ENCODE measurements at regions not wholly inside any gene's neighbourhood (a gene's known extent, or its start where the extent isn't known, plus 50 kb on each side); places are given as distances from the start of the nearest gene placed in this dataset.

DNA sequence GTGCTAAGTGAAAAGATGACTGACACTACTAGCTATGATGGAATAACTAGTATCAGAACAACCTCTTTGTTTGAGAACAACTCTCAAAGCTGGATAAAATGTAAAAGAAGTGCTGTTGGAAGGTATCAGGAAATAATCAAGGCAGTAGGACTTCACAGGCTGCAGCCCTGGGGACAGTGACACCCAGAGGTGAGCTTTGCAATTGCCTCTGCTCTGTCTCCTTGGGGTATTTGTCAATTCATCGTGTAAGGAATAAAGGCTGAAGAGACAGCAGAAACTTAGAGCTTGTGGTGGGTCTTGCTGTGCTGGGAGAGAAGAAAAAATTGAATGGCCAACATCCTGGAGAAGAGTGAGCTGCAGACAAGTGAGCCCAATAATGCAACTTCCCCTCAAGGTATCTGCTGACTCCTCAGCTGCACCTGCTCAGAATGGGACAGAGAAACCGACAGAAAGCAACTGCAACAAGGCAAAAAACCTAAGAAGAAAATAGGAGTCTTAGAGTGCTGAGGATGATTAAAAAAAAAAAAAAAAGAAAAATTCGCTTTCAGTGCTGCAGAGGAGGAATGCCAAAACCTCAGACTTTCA, 141.1 kb downstream of the RCN1 start:
- no peak overlapping the region for H3K27ac ChIP-seq (ENCODE audit: extremely low read depth, low read depth, low read length)
- H3K4me1 ChIP-seq (ENCODE audit: control insufficient read depth, insufficient read depth, low read length), result no peaks in the 10 kb centered on the region
- no peaks in the 10 kb centered on the region for H3K9me3 ChIP-seq (ENCODE audit: control insufficient read depth, insufficient read depth, low read depth, low read length)
- no peaks in the 10 kb centered on the region for H3K36me3 ChIP-seq (ENCODE audit: control insufficient read depth in 2 of 2, insufficient read depth in 1 of 2, low read length in 2 of 2)
- no peak overlapping the region for H3K4me3 ChIP-seq (ENCODE audit: low read depth, low read length)
- TF ChIP-seq, protein P1, sequence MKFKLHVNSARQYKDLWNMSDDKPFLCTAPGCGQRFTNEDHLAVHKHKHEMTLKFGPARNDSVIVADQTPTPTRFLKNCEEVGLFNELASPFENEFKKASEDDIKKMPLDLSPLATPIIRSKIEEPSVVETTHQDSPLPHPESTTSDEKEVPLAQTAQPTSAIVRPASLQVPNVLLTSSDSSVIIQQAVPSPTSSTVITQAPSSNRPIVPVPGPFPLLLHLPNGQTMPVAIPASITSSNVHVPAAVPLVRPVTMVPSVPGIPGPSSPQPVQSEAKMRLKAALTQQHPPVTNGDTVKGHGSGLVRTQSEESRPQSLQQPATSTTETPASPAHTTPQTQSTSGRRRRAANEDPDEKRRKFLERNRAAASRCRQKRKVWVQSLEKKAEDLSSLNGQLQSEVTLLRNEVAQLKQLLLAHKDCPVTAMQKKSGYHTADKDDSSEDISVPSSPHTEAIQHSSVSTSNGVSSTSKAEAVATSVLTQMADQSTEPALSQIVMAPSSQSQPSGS (tag by site-specific recombination; IDR thresholded peaks at IDR 0.05; ENCODE audit: low read depth), result no peak
- TF ChIP-seq, protein P2, sequence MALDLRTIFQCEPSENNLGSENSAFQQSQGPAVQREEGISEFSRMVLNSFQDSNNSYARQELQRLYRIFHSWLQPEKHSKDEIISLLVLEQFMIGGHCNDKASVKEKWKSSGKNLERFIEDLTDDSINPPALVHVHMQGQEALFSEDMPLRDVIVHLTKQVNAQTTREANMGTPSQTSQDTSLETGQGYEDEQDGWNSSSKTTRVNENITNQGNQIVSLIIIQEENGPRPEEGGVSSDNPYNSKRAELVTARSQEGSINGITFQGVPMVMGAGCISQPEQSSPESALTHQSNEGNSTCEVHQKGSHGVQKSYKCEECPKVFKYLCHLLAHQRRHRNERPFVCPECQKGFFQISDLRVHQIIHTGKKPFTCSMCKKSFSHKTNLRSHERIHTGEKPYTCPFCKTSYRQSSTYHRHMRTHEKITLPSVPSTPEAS (tag by site-specific recombination; IDR thresholded peaks at IDR 0.05), result no peak
- TF ChIP-seq ZNF654 (tag by site-specific recombination; IDR thresholded peaks at IDR 0.05; ENCODE audit: low read depth), result 0 out of 2 replicates have a peak, but pooled peaks have one; percentile 12
- CTCF ChIA-PET, result interaction anchor here (0.5 to 1.9 kb wide), 34 partner anchors 9 to 1142 kb away, joined by 3 to 28 read pairs (median 4); no protein-coding TSS in a partner anchor
- POLR2A ChIA-PET, result no interaction called here

DNA sequence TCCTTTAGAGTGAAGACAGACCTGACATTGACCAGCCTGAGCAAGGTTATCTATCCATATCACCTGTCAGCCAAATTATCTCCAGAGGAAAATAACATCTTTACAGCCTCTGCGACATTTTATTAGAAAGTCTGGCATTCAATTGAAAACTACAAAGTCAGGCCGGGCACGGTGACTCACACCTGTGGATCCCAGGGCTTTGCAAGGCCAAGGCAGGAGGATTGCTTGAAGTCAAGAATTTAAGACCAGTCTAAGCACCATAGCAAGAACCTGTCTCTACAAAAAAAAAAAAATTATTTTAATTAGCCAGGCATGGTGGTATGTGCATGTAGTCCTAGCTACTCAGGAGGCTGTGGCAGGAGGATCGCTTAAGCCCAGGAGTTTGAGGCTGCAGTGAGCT, 141.6 kb downstream of the RCN1 start:
- Histone ChIP-seq H3K4me1 (ENCODE audit: control insufficient read depth, insufficient read depth, low read length) (no peaks in the 10 kb centered on the region), H3K9me3 (ENCODE audit: control insufficient read depth, insufficient read depth, low read depth, low read length) (no peaks in the 10 kb centered on the region), H3K36me3 (ENCODE audit: control insufficient read depth in 2 of 2, insufficient read depth in 1 of 2, low read length in 2 of 2) (no peaks in the 10 kb centered on the region), H3K27ac (ENCODE audit: extremely low read depth, low read depth, low read length) (no peak overlapping the region), H3K4me3 (ENCODE audit: low read depth, low read length) (no peak overlapping the region)
- TF ChIP-seq, protein P3, sequence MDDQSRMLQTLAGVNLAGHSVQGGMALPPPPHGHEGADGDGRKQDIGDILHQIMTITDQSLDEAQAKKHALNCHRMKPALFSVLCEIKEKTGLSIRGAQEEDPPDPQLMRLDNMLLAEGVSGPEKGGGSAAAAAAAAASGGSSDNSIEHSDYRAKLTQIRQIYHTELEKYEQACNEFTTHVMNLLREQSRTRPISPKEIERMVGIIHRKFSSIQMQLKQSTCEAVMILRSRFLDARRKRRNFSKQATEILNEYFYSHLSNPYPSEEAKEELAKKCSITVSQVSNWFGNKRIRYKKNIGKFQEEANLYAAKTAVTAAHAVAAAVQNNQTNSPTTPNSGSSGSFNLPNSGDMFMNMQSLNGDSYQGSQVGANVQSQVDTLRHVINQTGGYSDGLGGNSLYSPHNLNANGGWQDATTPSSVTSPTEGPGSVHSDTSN (CRISPR knock-in tag; IDR thresholded peaks at IDR 0.05), result no peak
- TF ChIP-seq SCRT2 (tag by site-specific recombination; IDR thresholded peaks at IDR 0.05), result 0 out of 2 replicates have a peak, but pooled peaks have one; percentile 10
- CTCF ChIA-PET, result interaction anchor here (0.5 to 1.9 kb wide), 31 partner anchors 10 to 1143 kb away, joined by 3 to 28 read pairs (median 5); no protein-coding TSS in a partner anchor
- POLR2A ChIA-PET, result no interaction called here

DNA sequence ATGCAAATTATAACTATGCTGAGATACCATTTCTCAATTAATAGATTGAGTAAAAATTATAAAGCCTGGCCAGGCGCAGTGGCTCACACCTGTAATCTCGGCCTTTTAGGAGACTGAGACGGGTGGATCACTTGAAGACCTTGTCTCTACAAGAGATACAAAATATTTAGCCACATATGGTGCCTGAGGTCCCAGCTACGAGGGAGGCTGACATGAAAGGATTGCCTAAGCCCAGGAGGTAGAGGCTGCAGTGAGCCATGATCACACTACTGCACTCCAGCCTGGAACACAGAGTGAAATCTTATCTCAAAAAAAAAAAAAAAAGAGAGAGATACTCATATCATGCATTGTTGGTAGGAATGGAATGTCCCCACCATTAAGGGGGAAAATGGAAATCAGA, 142.4 kb downstream of the RCN1 start:
- CTCF ChIA-PET, result interaction anchor here (0.6 to 1.9 kb wide), 4 partner anchors 9 to 71 kb away, joined by 5 to 28 read pairs (median 7); no protein-coding TSS in a partner anchor
- POLR2A ChIA-PET, result no interaction called here
- Histone ChIP-seq H3K4me1 (ENCODE audit: control insufficient read depth, insufficient read depth, low read length) (no peaks in the 10 kb centered on the region), H3K9me3 (ENCODE audit: control insufficient read depth, insufficient read depth, low read depth, low read length) (no peaks in the 10 kb centered on the region), H3K4me3 (ENCODE audit: low read depth, low read length) (no peak overlapping the region), H3K36me3 (ENCODE audit: control insufficient read depth in 2 of 2, insufficient read depth in 1 of 2, low read length in 2 of 2) (no peaks in the 10 kb centered on the region), H3K27ac (ENCODE audit: extremely low read depth, low read depth, low read length) (no peak overlapping the region)
- TF ChIP-seq ZBTB17 (tag by site-specific recombination; IDR thresholded peaks at IDR 0.05) (no peak), ZNF658 (tag by site-specific recombination; IDR thresholded peaks at IDR 0.05) (no peak), SALL2 (tag by site-specific recombination; IDR thresholded peaks at IDR 0.05; ENCODE audit: borderline replicate concordance) (no peak), ZNF121 (tag by site-specific recombination; IDR thresholded peaks at IDR 0.05) (no peak), ZNF792 (tag by site-specific recombination; IDR thresholded peaks at IDR 0.05) (no peak), GFI1B (tag by site-specific recombination; IDR thresholded peaks at IDR 0.05) (no peak), ZNF302 (tag by site-specific recombination; IDR thresholded peaks at IDR 0.05; ENCODE audit: low read depth) (no peak), ZNF132 (tag by site-specific recombination; IDR thresholded peaks at IDR 0.05; ENCODE audit: borderline replicate concordance) (no peak), ZNF112 (tag by site-specific recombination; IDR thresholded peaks at IDR 0.05) (no peak)
- TF ChIP-seq, protein P4, sequence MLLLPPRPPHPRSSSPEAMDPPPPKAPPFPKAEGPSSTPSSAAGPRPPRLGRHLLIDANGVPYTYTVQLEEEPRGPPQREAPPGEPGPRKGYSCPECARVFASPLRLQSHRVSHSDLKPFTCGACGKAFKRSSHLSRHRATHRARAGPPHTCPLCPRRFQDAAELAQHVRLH (tag by site-specific recombination; IDR thresholded peaks at IDR 0.05), result no peak
- TF ChIP-seq, protein P5, sequence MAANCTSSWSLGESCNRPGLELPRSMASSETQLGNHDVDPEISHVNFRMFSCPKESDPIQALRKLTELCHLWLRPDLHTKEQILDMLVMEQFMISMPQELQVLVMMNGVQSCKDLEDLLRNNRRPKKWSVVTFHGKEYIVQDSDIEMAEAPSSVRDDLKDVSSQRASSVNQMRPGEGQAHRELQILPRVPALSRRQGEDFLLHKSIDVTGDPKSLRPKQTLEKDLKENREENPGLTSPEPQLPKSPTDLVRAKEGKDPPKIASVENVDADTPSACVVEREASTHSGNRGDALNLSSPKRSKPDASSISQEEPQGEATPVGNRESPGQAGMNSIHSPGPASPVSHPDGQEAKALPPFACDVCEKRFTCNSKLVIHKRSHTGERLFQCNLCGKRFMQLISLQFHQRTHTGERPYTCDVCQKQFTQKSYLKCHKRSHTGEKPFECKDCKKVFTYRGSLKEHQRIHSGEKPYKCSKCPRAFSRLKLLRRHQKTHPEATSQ (tag by site-specific recombination; IDR thresholded peaks at IDR 0.05), result no peak
- TF ChIP-seq, protein P6, sequence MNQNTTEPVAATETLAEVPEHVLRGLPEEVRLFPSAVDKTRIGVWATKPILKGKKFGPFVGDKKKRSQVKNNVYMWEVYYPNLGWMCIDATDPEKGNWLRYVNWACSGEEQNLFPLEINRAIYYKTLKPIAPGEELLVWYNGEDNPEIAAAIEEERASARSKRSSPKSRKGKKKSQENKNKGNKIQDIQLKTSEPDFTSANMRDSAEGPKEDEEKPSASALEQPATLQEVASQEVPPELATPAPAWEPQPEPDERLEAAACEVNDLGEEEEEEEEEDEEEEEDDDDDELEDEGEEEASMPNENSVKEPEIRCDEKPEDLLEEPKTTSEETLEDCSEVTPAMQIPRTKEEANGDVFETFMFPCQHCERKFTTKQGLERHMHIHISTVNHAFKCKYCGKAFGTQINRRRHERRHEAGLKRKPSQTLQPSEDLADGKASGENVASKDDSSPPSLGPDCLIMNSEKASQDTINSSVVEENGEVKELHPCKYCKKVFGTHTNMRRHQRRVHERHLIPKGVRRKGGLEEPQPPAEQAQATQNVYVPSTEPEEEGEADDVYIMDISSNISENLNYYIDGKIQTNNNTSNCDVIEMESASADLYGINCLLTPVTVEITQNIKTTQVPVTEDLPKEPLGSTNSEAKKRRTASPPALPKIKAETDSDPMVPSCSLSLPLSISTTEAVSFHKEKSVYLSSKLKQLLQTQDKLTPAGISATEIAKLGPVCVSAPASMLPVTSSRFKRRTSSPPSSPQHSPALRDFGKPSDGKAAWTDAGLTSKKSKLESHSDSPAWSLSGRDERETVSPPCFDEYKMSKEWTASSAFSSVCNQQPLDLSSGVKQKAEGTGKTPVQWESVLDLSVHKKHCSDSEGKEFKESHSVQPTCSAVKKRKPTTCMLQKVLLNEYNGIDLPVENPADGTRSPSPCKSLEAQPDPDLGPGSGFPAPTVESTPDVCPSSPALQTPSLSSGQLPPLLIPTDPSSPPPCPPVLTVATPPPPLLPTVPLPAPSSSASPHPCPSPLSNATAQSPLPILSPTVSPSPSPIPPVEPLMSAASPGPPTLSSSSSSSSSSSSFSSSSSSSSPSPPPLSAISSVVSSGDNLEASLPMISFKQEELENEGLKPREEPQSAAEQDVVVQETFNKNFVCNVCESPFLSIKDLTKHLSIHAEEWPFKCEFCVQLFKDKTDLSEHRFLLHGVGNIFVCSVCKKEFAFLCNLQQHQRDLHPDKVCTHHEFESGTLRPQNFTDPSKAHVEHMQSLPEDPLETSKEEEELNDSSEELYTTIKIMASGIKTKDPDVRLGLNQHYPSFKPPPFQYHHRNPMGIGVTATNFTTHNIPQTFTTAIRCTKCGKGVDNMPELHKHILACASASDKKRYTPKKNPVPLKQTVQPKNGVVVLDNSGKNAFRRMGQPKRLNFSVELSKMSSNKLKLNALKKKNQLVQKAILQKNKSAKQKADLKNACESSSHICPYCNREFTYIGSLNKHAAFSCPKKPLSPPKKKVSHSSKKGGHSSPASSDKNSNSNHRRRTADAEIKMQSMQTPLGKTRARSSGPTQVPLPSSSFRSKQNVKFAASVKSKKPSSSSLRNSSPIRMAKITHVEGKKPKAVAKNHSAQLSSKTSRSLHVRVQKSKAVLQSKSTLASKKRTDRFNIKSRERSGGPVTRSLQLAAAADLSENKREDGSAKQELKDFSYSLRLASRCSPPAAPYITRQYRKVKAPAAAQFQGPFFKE (tag by site-specific recombination; IDR thresholded peaks at IDR 0.05; ENCODE audit: borderline replicate concordance), result no peak

Measured in HEK293 (cell line).